IMR-90 (cell line): ENCODE measurements at regions not wholly inside any gene's neighbourhood (a gene's known extent, or its start where the extent isn't known, plus 50 kb on each side); places are given as distances from the start of the nearest gene placed in this dataset.

Source experiments
- ATAC-seq: fragments of 200-7000 bp; cut with Tn5 transposase; 2 replicates; pipeline ENCODE4 v1.9.1; 2020; ENCODE audit warnings: low read depth, mild to moderate bottlenecking, moderate library complexity
- BruUV-seq: library from RNA; stranded (reverse); fragments of 400-500 nt; replicated peaks from 2 replicates; lab custom pipeline; 2021; lab: Mats Ljungman, UMichigan
- CTCF ChIA-PET: fragments of 300-600 bp; formaldehyde crosslinking; extraction: SDS; loops from one replicate; lab custom pipeline; 2021; ENCODE audit warnings: antibody characterized with exemption; lab: Yijun Ruan, JAX
- POLR2A ChIA-PET: fragments of 300-600 bp; sonication (Branson Sonifier 250); formaldehyde crosslinking; loops from one replicate; lab custom pipeline; 2022; ENCODE audit warnings: antibody characterized with exemption; ENCODE audit not compliant: unreplicated experiment; lab: Charles Lee
- DNase-seq: peaks from one replicate; pipeline ENCODE4 v3.0.0; 2013
- H2AFZ ChIP-seq: replicated peaks from 2 replicates; pipeline ENCODE3; 2013; ENCODE audit warnings: low read length, mild to moderate bottlenecking; ENCODE audit not compliant: poor library complexity
- H2AK5ac ChIP-seq: 2 replicates; pipeline ENCODE4 v1.6.1; 2013; ENCODE audit warnings: low read depth, low read length, inconsistent platforms
- H2AK9ac ChIP-seq: replicated peaks from 2 replicates; pipeline ENCODE3; 2013; ENCODE audit warnings: mild to moderate bottlenecking, low read depth, low read length, moderate library complexity; ENCODE audit not compliant: poor library complexity
- H2BK120ac ChIP-seq: 2 replicates; pipeline ENCODE4 v1.6.1; 2013; ENCODE audit warnings: low read depth, low read length, inconsistent platforms
- H2BK15ac ChIP-seq: 3 replicates; pipeline ENCODE4 v1.6.1; 2013; ENCODE audit warnings: low read depth, low read length, inconsistent platforms
- H2BK20ac ChIP-seq: 2 replicates; pipeline ENCODE4 v1.6.1; 2013; ENCODE audit warnings: low read depth, mild to moderate bottlenecking, inconsistent platforms, low read length, moderate library complexity
- H2BK5ac ChIP-seq: 2 replicates; pipeline ENCODE4 v1.6.1; 2013; ENCODE audit warnings: mild to moderate bottlenecking, low read depth, low read length, inconsistent platforms; ENCODE audit not compliant: poor library complexity, severe bottlenecking
- H3K14ac ChIP-seq: replicated peaks from 2 replicates; pipeline ENCODE4 v1.6.1; 2013; ENCODE audit warnings: low read depth, low read length, inconsistent platforms
- H3K18ac ChIP-seq: 2 replicates; pipeline ENCODE4 v1.6.1; 2013; ENCODE audit warnings: low read depth, low read length, control low read depth
- H3K23ac ChIP-seq: 2 replicates; pipeline ENCODE4 v1.6.1; 2013; ENCODE audit warnings: low read depth, low read length, inconsistent platforms
- H3K27ac ChIP-seq: 2 replicates; pipeline ENCODE4 v1.5.1; 2013; ENCODE audit warnings: mild to moderate bottlenecking, control low read depth, low read length; ENCODE audit not compliant: insufficient read depth
- H3K27me3 ChIP-seq: 2 replicates; pipeline ENCODE4 v1.6.1; 2013; ENCODE audit warnings: low read length; ENCODE audit not compliant: control insufficient read depth, insufficient read depth
- H3K36me3 ChIP-seq: 2 replicates; pipeline ENCODE4 v1.6.1; 2013; ENCODE audit warnings: low read length, mixed read lengths; ENCODE audit not compliant: control insufficient read depth, insufficient read depth
- H3K4ac ChIP-seq: 2 replicates; pipeline ENCODE4 v1.6.1; 2013; ENCODE audit warnings: low read depth, low read length, inconsistent platforms
- H3K4me1 ChIP-seq: 2 replicates; pipeline ENCODE4 v1.6.1; 2013; ENCODE audit warnings: low read length, mixed read lengths; ENCODE audit not compliant: control insufficient read depth, insufficient read depth
- H3K4me2 ChIP-seq: 2 replicates; pipeline ENCODE4 v1.6.1; 2013; ENCODE audit warnings: low read depth, mild to moderate bottlenecking, control low read depth, low read length, moderate library complexity
- H3K4me3 ChIP-seq: 2 replicates; pipeline ENCODE4 v1.5.1; 2013; ENCODE audit warnings: low read depth, mild to moderate bottlenecking, control low read depth, low read length, moderate library complexity; ENCODE audit not compliant: insufficient read depth
- H3K56ac ChIP-seq: 2 replicates; pipeline ENCODE4 v1.6.1; 2013; ENCODE audit warnings: low read length, inconsistent platforms; ENCODE audit not compliant: insufficient read depth; ENCODE audit errors: extremely low read depth
- H3K79me1 ChIP-seq, 2 experiments: 2 replicates each; pipeline ENCODE4 v1.6.1; 2013; ENCODE audit warnings: low read length in 2 of 2, inconsistent platforms in 1 of 2, low read depth in 1 of 2
- H3K9ac ChIP-seq: 2 replicates; pipeline ENCODE4 v1.6.1; 2013; ENCODE audit warnings: low read depth, low read length, control low read depth
- H3K9me1 ChIP-seq: 2 replicates; pipeline ENCODE4 v1.6.1; 2013; ENCODE audit warnings: low read length, inconsistent platforms; ENCODE audit not compliant: insufficient read depth
- H3K9me3 ChIP-seq: 2 replicates; pipeline ENCODE4 v1.6.1; 2013; ENCODE audit warnings: low read length; ENCODE audit not compliant: control insufficient read depth, insufficient read depth
- H4K20me1 ChIP-seq: 2 replicates; pipeline ENCODE4 v1.6.1; 2013; ENCODE audit warnings: low read length, inconsistent platforms; ENCODE audit not compliant: insufficient read depth
- H4K5ac ChIP-seq: 2 replicates; pipeline ENCODE4 v1.6.1; 2013; ENCODE audit warnings: mild to moderate bottlenecking, low read depth, low read length, control low read depth
- H4K8ac ChIP-seq, 2 experiments: 2 replicates each; pipeline ENCODE4 v1.6.1; 2013; ENCODE audit warnings: low read depth in 2 of 2, low read length in 2 of 2, control low read depth in 1 of 2, inconsistent platforms in 1 of 2
- H4K91ac ChIP-seq: 2 replicates; pipeline ENCODE4 v1.6.1; 2013; ENCODE audit warnings: low read depth, low read length, inconsistent platforms; ENCODE audit not compliant: insufficient read depth
- CEBPB ChIP-seq: IDR thresholded peaks from 2 replicates; pipeline ENCODE4 v1.6.1; 2012; ENCODE audit warnings: low read depth, low read length, improper control_type of control experiment
- CHD1 ChIP-seq: IDR thresholded peaks from 2 replicates; pipeline ENCODE4 v1.6.1; 2012; ENCODE audit warnings: low read depth, low read length, improper control_type of control experiment
- MAFK ChIP-seq: IDR thresholded peaks from 2 replicates; pipeline ENCODE4 v1.6.1; 2012; ENCODE audit warnings: low read depth, low read length, improper control_type of control experiment
- MAZ ChIP-seq: IDR thresholded peaks from 2 replicates; pipeline ENCODE4 v1.6.1; 2012; ENCODE audit warnings: low read depth, mild to moderate bottlenecking, low read length, improper control_type of control experiment, moderate library complexity, borderline replicate concordance
- POLR2A ChIP-seq: IDR thresholded peaks from 2 replicates; pipeline ENCODE4 v1.6.1; 2012; ENCODE audit warnings: mild to moderate bottlenecking, low read depth, low read length
- RAD21 ChIP-seq: IDR thresholded peaks from 2 replicates; pipeline ENCODE4 v1.6.1; 2012; ENCODE audit warnings: low read length, improper control_type of control experiment
- SMC3 ChIP-seq: fragments of 150-350 bp; IDR thresholded peaks from 2 replicates; pipeline ENCODE4 v1.6.1; 2016; ENCODE audit warnings: low read depth, mild to moderate bottlenecking, antibody characterized with exemption, low read length, moderate library complexity
- dilution Hi-C: fragments of 300-500 bp; cut with HindIII; formaldehyde crosslinking; loops from one replicate; pipeline ENCODE4 v1.14.3; 2018; ENCODE audit warnings: low sequenced_read_pairs; ENCODE audit not compliant: unreplicated experiment
- in situ Hi-C: fragments of 300-500 bp; cut with MboI; formaldehyde crosslinking; loops from 3 replicates; pipeline ENCODE4 v1.14.3; 2019; ENCODE audit warnings: low sequenced_read_pairs, inconsistent platforms, mixed read lengths
- intact Hi-C: fragments of 100-400 bp; cut with micrococcal nuclease; formaldehyde crosslinking; loops from 2 replicates; pipeline ENCODE4 v1.10.0; 2022
- TF ChIP-seq, protein P1 (sequence below): fragments of 150-350 bp; IDR thresholded peaks from 2 replicates; pipeline ENCODE4 v1.6.1; 2016; ENCODE audit warnings: low read depth, mild to moderate bottlenecking, low read length, moderate library complexity, borderline replicate concordance

DNA sequence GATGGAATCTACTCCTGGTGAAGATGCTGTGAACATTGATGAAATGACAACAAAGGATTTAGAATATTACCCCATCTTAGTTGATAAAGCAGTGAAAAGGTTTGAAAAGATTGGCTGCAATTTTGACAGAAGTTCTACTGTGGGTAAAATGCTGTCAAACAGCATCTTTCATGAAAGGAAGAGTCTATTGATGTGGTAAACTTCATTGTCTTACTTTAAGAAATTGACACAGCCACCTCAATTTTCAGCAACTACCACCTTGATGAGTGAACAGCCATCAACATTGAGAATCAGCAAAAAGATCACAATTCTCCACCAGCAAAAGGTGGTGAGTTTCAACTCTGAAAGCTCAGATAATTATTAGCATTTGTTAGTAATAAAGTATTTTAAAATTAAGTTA is 310.3 kb upstream of the RBMS1 start:
- Histone ChIP-seq H3K4me3 (no peak overlapping the region), H3K4me2 (no peak overlapping the region), H4K5ac (no peak overlapping the region), H4K8ac (no peak overlapping the region), H3K4me1 (no peaks in the 10 kb centered on the region), H3K9ac (no peak overlapping the region), H2AK5ac (no peak overlapping the region), H2AK9ac (no peak overlapping the region), H3K18ac (no peak overlapping the region), H3K79me1 (no peaks in the 10 kb centered on the region), H3K27me3 (no peaks in the 10 kb centered on the region), H2AFZ (no peak overlapping the region), H3K36me3 (no peaks in the 10 kb centered on the region), H2BK120ac (no peak overlapping the region), H3K27ac (no peak overlapping the region), H3K56ac (no peak overlapping the region), H3K23ac (no peak overlapping the region), H2BK20ac (no peak overlapping the region), H3K14ac (no peak overlapping the region), H2BK15ac (no peak overlapping the region), H4K91ac (no peak overlapping the region), H3K4ac (no peak overlapping the region), H3K9me1 (no peaks in the 10 kb centered on the region), H2BK5ac (no peak overlapping the region), H4K20me1 (no peaks in the 10 kb centered on the region), H3K9me3 (no peaks in the 10 kb centered on the region)
- no TSS peak for BruUV-seq
- TF ChIP-seq CEBPB (no peak), MAZ (no peak), POLR2A (no peak), RAD21 (no peak), SMC3 (no peak), CHD1 (no peak), MAFK (no peak)
- TF ChIP-seq, protein P1, sequence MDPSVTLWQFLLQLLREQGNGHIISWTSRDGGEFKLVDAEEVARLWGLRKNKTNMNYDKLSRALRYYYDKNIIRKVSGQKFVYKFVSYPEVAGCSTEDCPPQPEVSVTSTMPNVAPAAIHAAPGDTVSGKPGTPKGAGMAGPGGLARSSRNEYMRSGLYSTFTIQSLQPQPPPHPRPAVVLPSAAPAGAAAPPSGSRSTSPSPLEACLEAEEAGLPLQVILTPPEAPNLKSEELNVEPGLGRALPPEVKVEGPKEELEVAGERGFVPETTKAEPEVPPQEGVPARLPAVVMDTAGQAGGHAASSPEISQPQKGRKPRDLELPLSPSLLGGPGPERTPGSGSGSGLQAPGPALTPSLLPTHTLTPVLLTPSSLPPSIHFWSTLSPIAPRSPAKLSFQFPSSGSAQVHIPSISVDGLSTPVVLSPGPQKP, result no peak
- ChIA-PET POLR2A (no interaction called here), CTCF (no interaction called here)
- intact Hi-C loops, result no loop called here
- ATAC-seq (no peak), DNase-seq (no peak)
- dilution Hi-C loops, result no loop called here
- in situ Hi-C loops, result no loop called here
